ENCODE measurements at regions not wholly inside any gene's neighbourhood (a gene's known extent, or its start where the extent isn't known, plus 50 kb on each side); places are given as distances from the start of the nearest gene placed in this dataset.

- TF ChIP-seq CTCF (IDR thresholded peaks at IDR 0.05; ENCODE audit: low read depth, low read length) = no peak
- no peak for TF ChIP-seq POLR2A (IDR thresholded peaks at IDR 0.05; ENCODE audit: extremely low read depth, insufficient read length)
Observed at GRCh38 chr16:55421226-55421625, 57.8 kb upstream of the MMP2 start.
